ENCODE measurements at regions not wholly inside any gene's neighbourhood (a gene's known extent, or its start where the extent isn't known, plus 50 kb on each side); places are given as distances from the start of the nearest gene placed in this dataset.

DNA sequence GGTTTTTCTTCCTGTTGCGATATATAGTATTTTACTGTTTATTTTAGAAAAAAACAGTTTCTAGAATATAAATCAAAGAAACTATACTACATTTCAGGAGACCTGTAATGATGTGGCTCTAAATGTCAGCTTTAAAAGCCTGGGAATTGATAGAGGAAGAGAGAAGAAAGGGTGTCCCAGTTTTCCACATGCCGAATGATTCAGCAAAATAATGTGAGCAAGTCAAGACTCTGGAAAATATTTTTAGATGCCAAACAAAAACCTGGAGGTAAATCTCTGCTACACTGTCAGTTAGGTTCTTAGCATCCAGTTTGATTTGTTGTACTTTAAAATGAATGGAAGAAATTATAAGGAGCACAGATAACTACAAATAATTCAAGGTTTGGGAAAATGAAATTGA, 67.1 kb upstream of the DSG1 start:
- no peak for TF ChIP-seq EP300 (IDR thresholded peaks at IDR 0.05; ENCODE audit: borderline replicate concordance)
- TF ChIP-seq, protein P1, sequence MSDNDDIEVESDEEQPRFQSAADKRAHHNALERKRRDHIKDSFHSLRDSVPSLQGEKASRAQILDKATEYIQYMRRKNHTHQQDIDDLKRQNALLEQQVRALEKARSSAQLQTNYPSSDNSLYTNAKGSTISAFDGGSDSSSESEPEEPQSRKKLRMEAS (IDR thresholded peaks at IDR 0.05): no peak
- TF ChIP-seq TAF1 (IDR thresholded peaks at IDR 0.05; ENCODE audit: low read depth): no peak
- no peak for TF ChIP-seq EGR1 (IDR thresholded peaks at IDR 0.05)
- TF ChIP-seq YY1 (IDR thresholded peaks at IDR 0.05; ENCODE audit: low read depth): no peak
- no peak for TF ChIP-seq FOXM1 (IDR thresholded peaks at IDR 0.05; ENCODE audit: borderline replicate concordance, low read depth)
- no peak for TF ChIP-seq TCF12 (IDR thresholded peaks at IDR 0.05; ENCODE audit: low read depth)
